ENCODE measurements at regions not wholly inside any gene's neighbourhood (a gene's known extent, or its start where the extent isn't known, plus 50 kb on each side); places are given as distances from the start of the nearest gene placed in this dataset.

GRCh38 chr6:8337147-8337546, 98.2 kb downstream of the SLC35B3 start:
- no peak overlapping the region for H3K27ac ChIP-seq
- H3K4me1 ChIP-seq: no peaks in the 10 kb centered on the region
- H3K9me3 ChIP-seq: no peaks in the 10 kb centered on the region
- intact Hi-C loops (cut with DNase I; ENCODE audit: low total_unique reads): no loop called here
- H3K36me3 ChIP-seq: no peaks in the 10 kb centered on the region
- TF ChIP-seq POLR2AphosphoS5 (IDR thresholded peaks at IDR 0.05) (no peak), CTCF (IDR thresholded peaks at IDR 0.05) (no peak), POLR2A (IDR thresholded peaks at IDR 0.05) (no peak)
- no peaks in the 10 kb centered on the region for H3K27me3 ChIP-seq
- no peak for DNase-seq (ENCODE audit: low spot score in 2 of 2)
- no peak overlapping the region for H3K4me3 ChIP-seq

GRCh38 chr6:8336406-8337057, 98.8 kb downstream of the SLC35B3 start:
- no peaks in the 10 kb centered on the region for H3K9me3 ChIP-seq
- no peak for DNase-seq (ENCODE audit: low spot score in 2 of 2)

GRCh38 chr6:8335896-8336295, 99.4 kb downstream of the SLC35B3 start:
- Histone ChIP-seq H3K4me3 (no peak overlapping the region), H3K9me3 (no peaks in the 10 kb centered on the region), H3K4me1 (no peaks in the 10 kb centered on the region), H3K27ac (no peak overlapping the region), H3K27me3 (no peaks in the 10 kb centered on the region), H3K36me3 (no peaks in the 10 kb centered on the region)
- TF ChIP-seq CTCF (IDR thresholded peaks at IDR 0.05): no peak
- no peak for TF ChIP-seq POLR2A (IDR thresholded peaks at IDR 0.05)
- no peak for TF ChIP-seq POLR2AphosphoS5 (IDR thresholded peaks at IDR 0.05)
- DNase-seq (ENCODE audit: low spot score in 2 of 2): no peak
- intact Hi-C loops (cut with DNase I; ENCODE audit: low total_unique reads): no loop called here

More at GRCh38 chr6:8336406-8337057, 98.8 kb downstream of the SLC35B3 start:
- no peak overlapping the region for H3K4me3 ChIP-seq
- H3K4me1 ChIP-seq: no peaks in the 10 kb centered on the region
- H3K27me3 ChIP-seq: no peaks in the 10 kb centered on the region
- no peaks in the 10 kb centered on the region for H3K36me3 ChIP-seq
- TF ChIP-seq CTCF (IDR thresholded peaks at IDR 0.05) (no peak), POLR2AphosphoS5 (IDR thresholded peaks at IDR 0.05) (no peak), POLR2A (IDR thresholded peaks at IDR 0.05) (no peak)
- no peak overlapping the region for H3K27ac ChIP-seq
- intact Hi-C loops (cut with DNase I; ENCODE audit: low total_unique reads): no loop called here

GRCh38 chr6:8335381-8335780, 100.0 kb downstream of the SLC35B3 start:
- H3K4me3 ChIP-seq: no peak overlapping the region
- H3K4me1 ChIP-seq: no peaks in the 10 kb centered on the region
- TF ChIP-seq CTCF (IDR thresholded peaks at IDR 0.05): no peak
- TF ChIP-seq POLR2A (IDR thresholded peaks at IDR 0.05): no peak
- TF ChIP-seq POLR2AphosphoS5 (IDR thresholded peaks at IDR 0.05): no peak
- H3K9me3 ChIP-seq: no peaks in the 10 kb centered on the region
- H3K36me3 ChIP-seq: no peaks in the 10 kb centered on the region
- no peak overlapping the region for H3K27ac ChIP-seq
- no peaks in the 10 kb centered on the region for H3K27me3 ChIP-seq
- intact Hi-C loops (cut with DNase I; ENCODE audit: low total_unique reads): no loop called here
- no peak for DNase-seq (ENCODE audit: low spot score in 2 of 2)

- intact Hi-C loops (cut with DNase I; ENCODE audit: low total_unique reads): no loop called here
- TF ChIP-seq POLR2AphosphoS5 (IDR thresholded peaks at IDR 0.05) (no peak), CTCF (IDR thresholded peaks at IDR 0.05) (no peak), POLR2A (IDR thresholded peaks at IDR 0.05) (no peak)
- H3K27ac ChIP-seq: no peak overlapping the region
- H3K36me3 ChIP-seq: no peaks in the 10 kb centered on the region
- no peaks in the 10 kb centered on the region for H3K9me3 ChIP-seq
- H3K4me3 ChIP-seq: no peak overlapping the region
- no peak for DNase-seq (ENCODE audit: low spot score in 2 of 2)
- no peaks in the 10 kb centered on the region for H3K4me1 ChIP-seq
- H3K27me3 ChIP-seq: no peaks in the 10 kb centered on the region
These were observed 101.2 kb downstream of the SLC35B3 start for GRCh38 chr6:8334113-8334512.
